ENCODE measurements at regions not wholly inside any gene's neighbourhood (a gene's known extent, or its start where the extent isn't known, plus 50 kb on each side); places are given as distances from the start of the nearest gene placed in this dataset.

DNA sequence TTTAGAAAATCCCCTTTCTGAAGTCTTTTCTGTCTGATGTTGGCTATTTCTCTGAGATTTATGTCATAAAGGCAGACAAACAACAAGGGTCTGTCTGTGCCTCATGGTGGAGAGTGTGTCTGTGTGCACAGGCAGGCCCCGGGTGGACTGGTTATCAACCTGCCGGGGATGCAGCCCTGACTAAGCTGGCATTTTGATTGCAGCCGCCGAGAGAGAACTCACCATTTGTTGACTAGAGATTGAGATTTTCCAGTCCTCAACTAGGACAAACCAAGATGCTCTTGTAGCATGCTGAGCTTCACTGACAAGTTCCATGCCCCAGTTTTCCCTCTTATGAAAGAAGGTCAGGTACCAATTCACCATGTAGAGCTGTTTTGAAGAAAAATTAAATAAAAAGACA, 363.6 kb upstream of the CNR1 start:
- H3K4me3 ChIP-seq (ENCODE audit: low read depth, low read length), result no peak overlapping the region
- DNase-seq (ENCODE audit: low read depth), result no peak
- no peak for TF ChIP-seq CTCF (IDR thresholded peaks at IDR 0.05; ENCODE audit: low read depth, low read length)
- TF ChIP-seq MYC (IDR thresholded peaks at IDR 0.05; ENCODE audit: low read depth, low read length), result no peak
- TF ChIP-seq, protein P1, sequence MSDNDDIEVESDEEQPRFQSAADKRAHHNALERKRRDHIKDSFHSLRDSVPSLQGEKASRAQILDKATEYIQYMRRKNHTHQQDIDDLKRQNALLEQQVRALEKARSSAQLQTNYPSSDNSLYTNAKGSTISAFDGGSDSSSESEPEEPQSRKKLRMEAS (IDR thresholded peaks at IDR 0.05; ENCODE audit: low read depth, low read length), result no peak
- no peak for TF ChIP-seq POLR2A (IDR thresholded peaks at IDR 0.05; ENCODE audit: extremely low read depth, insufficient read length)

- H3K4me3 ChIP-seq (ENCODE audit: low read depth, low read length), result no peak overlapping the region
- DNase-seq (ENCODE audit: low read depth), result no peak
- TF ChIP-seq POLR2A (IDR thresholded peaks at IDR 0.05; ENCODE audit: extremely low read depth, insufficient read length), result no peak
- no peak for TF ChIP-seq MYC (IDR thresholded peaks at IDR 0.05; ENCODE audit: low read depth, low read length)
- TF ChIP-seq CTCF (IDR thresholded peaks at IDR 0.05; ENCODE audit: low read depth, low read length), result no peak
- TF ChIP-seq, protein P1 (IDR thresholded peaks at IDR 0.05; ENCODE audit: low read depth, low read length), result no peak
Measured at GRCh38 chr6:88520445-88520844, 354.3 kb upstream of the CNR1 start.

GRCh38 chr6:88520017-88520338, 353.8 kb upstream of the CNR1 start:
- DNase-seq (ENCODE audit: low read depth), result no peak
- no peak overlapping the region for H3K4me3 ChIP-seq (ENCODE audit: low read depth, low read length)
- no peak for TF ChIP-seq CTCF (IDR thresholded peaks at IDR 0.05; ENCODE audit: low read depth, low read length)
- TF ChIP-seq, protein P1 (IDR thresholded peaks at IDR 0.05; ENCODE audit: low read depth, low read length), result no peak
- TF ChIP-seq POLR2A (IDR thresholded peaks at IDR 0.05; ENCODE audit: extremely low read depth, insufficient read length), result no peak
- TF ChIP-seq MYC (IDR thresholded peaks at IDR 0.05; ENCODE audit: low read depth, low read length), result no peak

DNA sequence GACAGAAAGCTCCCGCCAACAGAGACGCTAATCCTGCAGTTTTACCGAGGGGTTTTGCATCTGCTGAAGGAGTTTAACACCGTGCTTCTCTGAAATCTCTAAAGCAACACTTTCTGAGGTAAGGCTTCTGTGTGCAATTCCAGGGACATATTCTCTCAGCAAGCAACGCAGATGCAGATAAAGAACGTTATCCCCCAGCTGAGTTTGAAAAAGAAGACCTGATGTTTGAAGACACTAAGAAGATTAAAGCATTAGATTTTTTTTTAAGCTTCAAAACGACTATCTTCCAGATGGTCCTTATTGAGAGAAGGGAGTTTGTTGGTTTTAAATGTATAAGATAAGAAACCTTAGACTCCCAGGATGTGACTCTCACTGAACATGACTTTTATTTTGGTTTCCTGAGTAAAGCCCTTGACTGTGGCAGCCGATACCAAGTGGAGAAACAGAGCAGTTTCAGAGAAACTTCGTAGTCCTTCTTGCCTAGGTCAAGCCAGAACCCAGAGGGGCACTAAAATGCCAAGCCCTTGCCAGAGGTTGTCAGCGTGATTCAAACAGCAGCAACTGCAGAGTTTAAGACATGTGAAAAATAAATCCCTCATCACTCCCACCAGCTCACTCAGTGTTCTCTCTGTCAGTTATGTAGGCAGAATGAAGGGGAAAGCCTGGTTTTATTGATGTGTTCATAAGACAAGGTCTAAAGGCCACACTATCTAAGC, 353.3 kb upstream of the CNR1 start:
- H3K4me3 ChIP-seq (ENCODE audit: low read depth, low read length), result no peak overlapping the region
- DNase-seq (ENCODE audit: low read depth), result no peak
- TF ChIP-seq CTCF (IDR thresholded peaks at IDR 0.05; ENCODE audit: low read depth, low read length) (no peak), MYC (IDR thresholded peaks at IDR 0.05; ENCODE audit: low read depth, low read length) (no peak), POLR2A (IDR thresholded peaks at IDR 0.05; ENCODE audit: extremely low read depth, insufficient read length) (no peak)
- TF ChIP-seq, protein P1 (IDR thresholded peaks at IDR 0.05; ENCODE audit: low read depth, low read length), result no peak

- no peak for DNase-seq (ENCODE audit: low read depth)
- no peak overlapping the region for H3K4me3 ChIP-seq (ENCODE audit: low read depth, low read length)
- TF ChIP-seq CTCF (IDR thresholded peaks at IDR 0.05; ENCODE audit: low read depth, low read length), result no peak
- TF ChIP-seq, protein P1 (IDR thresholded peaks at IDR 0.05; ENCODE audit: low read depth, low read length), result no peak
- TF ChIP-seq MYC (IDR thresholded peaks at IDR 0.05; ENCODE audit: low read depth, low read length), result no peak
- no peak for TF ChIP-seq POLR2A (IDR thresholded peaks at IDR 0.05; ENCODE audit: extremely low read depth, insufficient read length)
Measured at GRCh38 chr6:88517737-88518136, 351.6 kb upstream of the CNR1 start.
